ENCODE measurements at regions not wholly inside any gene's neighbourhood (a gene's known extent, or its start where the extent isn't known, plus 50 kb on each side); places are given as distances from the start of the nearest gene placed in this dataset.

DNA sequence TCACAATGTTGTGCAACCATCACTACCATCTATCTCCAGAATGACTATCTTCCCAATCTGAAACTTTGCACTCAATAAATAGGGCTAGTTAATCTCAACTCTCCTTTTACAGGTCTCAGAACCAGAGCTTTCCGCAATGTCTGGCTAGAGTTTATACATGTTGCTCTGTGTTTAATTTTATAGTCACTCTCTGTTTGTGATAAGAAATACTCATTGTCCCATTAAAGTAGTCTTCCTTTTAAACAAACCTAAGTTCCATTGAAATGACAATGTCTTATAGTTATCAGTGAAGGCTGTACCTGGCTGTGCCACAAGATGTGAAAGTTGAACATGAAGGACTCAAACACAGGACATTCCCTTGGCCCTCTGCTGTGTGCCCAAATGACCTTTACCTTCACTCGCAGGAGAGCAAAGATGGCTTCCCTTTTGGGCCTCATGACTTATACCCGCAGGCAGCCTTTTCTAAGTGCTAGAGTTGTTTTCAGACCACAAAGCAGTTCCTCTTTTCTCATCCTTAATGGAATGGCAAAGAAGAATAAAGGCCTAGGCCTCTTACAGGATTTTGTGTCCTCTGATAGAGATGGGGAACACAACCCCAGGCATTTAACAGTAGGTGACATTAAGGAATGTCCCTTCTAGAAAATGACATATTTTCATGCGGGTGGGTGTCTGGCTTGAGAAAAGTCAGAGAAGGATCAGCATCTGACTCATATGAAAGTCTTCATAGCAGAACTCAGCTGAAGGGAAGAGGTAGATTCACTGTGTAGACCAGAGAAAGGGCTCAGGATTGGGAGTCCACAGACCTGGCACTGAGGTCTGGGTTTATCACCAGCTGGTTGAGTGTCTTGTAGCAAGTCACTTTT, 69.6 kb upstream of the ATP10B start:
- TF ChIP-seq, protein P1, sequence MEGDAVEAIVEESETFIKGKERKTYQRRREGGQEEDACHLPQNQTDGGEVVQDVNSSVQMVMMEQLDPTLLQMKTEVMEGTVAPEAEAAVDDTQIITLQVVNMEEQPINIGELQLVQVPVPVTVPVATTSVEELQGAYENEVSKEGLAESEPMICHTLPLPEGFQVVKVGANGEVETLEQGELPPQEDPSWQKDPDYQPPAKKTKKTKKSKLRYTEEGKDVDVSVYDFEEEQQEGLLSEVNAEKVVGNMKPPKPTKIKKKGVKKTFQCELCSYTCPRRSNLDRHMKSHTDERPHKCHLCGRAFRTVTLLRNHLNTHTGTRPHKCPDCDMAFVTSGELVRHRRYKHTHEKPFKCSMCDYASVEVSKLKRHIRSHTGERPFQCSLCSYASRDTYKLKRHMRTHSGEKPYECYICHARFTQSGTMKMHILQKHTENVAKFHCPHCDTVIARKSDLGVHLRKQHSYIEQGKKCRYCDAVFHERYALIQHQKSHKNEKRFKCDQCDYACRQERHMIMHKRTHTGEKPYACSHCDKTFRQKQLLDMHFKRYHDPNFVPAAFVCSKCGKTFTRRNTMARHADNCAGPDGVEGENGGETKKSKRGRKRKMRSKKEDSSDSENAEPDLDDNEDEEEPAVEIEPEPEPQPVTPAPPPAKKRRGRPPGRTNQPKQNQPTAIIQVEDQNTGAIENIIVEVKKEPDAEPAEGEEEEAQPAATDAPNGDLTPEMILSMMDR (IDR thresholded peaks at IDR 0.05), result no peak
- TF ChIP-seq POLR2A (IDR thresholded peaks at IDR 0.05), result no peak
- WGBS, 4 donors, result 82 to 92% (median 90%) methylated on average over 4 of the region's 4 CpGs

DNA sequence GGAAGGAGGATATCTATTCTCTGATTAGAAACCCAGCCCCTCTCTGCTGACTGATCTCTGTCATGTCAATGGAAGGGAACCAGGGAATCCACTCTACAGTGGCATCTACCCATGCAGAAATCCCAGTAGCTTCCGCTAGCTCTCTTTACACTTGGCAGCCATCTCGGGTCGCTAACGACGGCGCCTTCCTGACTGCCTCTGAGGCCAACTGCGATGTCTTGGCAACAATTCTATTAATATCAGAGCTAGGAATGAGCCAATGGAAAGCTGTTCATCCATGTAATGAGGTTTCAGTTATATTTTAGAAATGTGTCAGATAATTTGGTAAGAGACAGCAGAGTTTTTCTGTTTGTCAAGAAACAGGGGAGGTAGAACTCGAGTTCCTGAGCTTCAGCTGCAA, 67.6 kb upstream of the ATP10B start:
- intact Hi-C loops (cut with DNase I), result no loop called here
- Histone ChIP-seq H3K36me3 (replicated peaks in 1 of 2) (no peaks in the 10 kb centered on the region), H3K4me3 (no peak overlapping the region), H3K27me3 (no peaks in the 10 kb centered on the region), H3K4me1 (replicated peaks in 1 of 2) (no peaks in the 10 kb centered on the region), H3K27ac (no peak overlapping the region), H3K9me3 (replicated peaks in 1 of 3) (no peaks in the 10 kb centered on the region)
- DNase-seq, result no peak
- TF ChIP-seq, protein P1 (IDR thresholded peaks at IDR 0.05), result no peak
- TF ChIP-seq POLR2A (IDR thresholded peaks at IDR 0.05), result no peak
- WGBS, 4 donors, result 87 to 91% (median 87%) methylated on average over 8 of the region's 8 CpGs

More for the DNA sequence above, 69.6 kb upstream of the ATP10B start:
- no peaks in the 10 kb centered on the region for H3K4me1 ChIP-seq (replicated peaks in 1 of 2)
- H3K27me3 ChIP-seq, result no peaks in the 10 kb centered on the region
- no peak for DNase-seq
- intact Hi-C loops (cut with DNase I), result no loop called here
- H3K36me3 ChIP-seq (replicated peaks in 1 of 2), result no peaks in the 10 kb centered on the region
- no peak overlapping the region for H3K4me3 ChIP-seq
- H3K9me3 ChIP-seq (replicated peaks in 1 of 3), result no peaks in the 10 kb centered on the region
- H3K27ac ChIP-seq, result no peak overlapping the region

DNA sequence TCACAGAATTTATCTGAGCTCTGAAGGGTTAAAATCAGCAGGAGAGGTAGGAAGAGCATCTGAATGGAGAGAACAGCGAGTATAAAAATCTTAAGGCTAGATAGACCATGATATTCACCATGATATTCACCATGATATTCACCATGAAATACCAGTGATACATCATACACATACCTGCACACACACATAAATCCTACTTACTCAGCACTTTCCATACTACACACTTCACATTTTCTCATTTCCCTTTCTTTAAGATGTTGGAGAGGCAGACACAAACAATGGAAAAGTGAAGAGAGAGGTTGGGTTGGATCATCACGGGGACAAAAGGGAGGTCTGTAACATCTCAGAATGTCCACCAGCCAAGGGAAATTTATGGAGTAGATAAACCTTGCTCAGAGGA, 66.4 kb upstream of the ATP10B start:
- H3K36me3 ChIP-seq (replicated peaks in 1 of 2), result no peaks in the 10 kb centered on the region
- DNase-seq, result no peak
- no peaks in the 10 kb centered on the region for H3K27me3 ChIP-seq
- no peaks in the 10 kb centered on the region for H3K4me1 ChIP-seq (replicated peaks in 1 of 2)
- no peak overlapping the region for H3K27ac ChIP-seq
- intact Hi-C loops (cut with DNase I), result no loop called here
- H3K9me3 ChIP-seq (replicated peaks in 1 of 3), result no peaks in the 10 kb centered on the region
- no peak overlapping the region for H3K4me3 ChIP-seq
- no peak for TF ChIP-seq POLR2A (IDR thresholded peaks at IDR 0.05)
- TF ChIP-seq, protein P1 (IDR thresholded peaks at IDR 0.05), result no peak
- WGBS, 4 donors, result 63 to 88% (median 71%) methylated on average over 2 of the region's 2 CpGs

DNA sequence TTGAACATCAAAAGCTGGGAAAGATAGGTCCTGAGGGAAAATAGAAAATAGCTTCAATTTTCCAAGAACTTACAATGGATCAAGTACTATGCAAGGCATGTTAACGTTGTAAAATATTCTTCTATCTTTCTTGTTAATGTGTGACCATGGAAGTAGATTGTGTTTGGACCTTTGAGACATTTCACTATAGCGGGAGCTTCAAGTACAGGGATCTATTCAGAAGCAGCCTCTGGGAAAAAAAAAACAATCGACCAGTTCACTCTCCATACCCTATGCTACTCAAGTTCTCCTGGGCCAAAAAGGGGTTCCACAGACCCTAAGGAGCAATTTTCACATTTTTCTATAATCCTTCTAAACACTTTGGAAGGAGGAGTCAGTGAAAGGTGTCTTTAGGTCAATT, 54.1 kb upstream of the ATP10B start:
- intact Hi-C loops (cut with DNase I), result no loop called here
- H3K36me3 ChIP-seq (replicated peaks in 1 of 2), result no peaks in the 10 kb centered on the region
- H3K4me1 ChIP-seq (replicated peaks in 1 of 2), result no peaks in the 10 kb centered on the region
- DNase-seq, result no peak
- H3K4me3 ChIP-seq, result no peak overlapping the region
- no peaks in the 10 kb centered on the region for H3K27me3 ChIP-seq
- WGBS, 4 donors, result 68 to 83% (median 78%) methylated on average over 3 of the region's 3 CpGs
- no peaks in the 10 kb centered on the region for H3K9me3 ChIP-seq (replicated peaks in 1 of 3)
- no peak overlapping the region for H3K27ac ChIP-seq
- TF ChIP-seq POLR2A (IDR thresholded peaks at IDR 0.05), result no peak
- TF ChIP-seq, protein P1 (IDR thresholded peaks at IDR 0.05), result no peak

Measured in adrenal gland (tissue), 9 donors.